H1 (cell line): ENCODE measurements at regions not wholly inside any gene's neighbourhood (a gene's known extent, or its start where the extent isn't known, plus 50 kb on each side); places are given as distances from the start of the nearest gene placed in this dataset.

Experiments
- CTCF ChIA-PET: fragments of 300-600 bp; sonication (Branson Sonifier 250); formaldehyde crosslinking; loops from one replicate; lab custom pipeline; 2021; ENCODE audit not compliant: partially characterized antibody; lab: Charles Lee
- POLR2A ChIA-PET: fragments of 300-600 bp; sonication (Branson Sonifier 250); formaldehyde crosslinking; loops from one replicate; lab custom pipeline; 2021; ENCODE audit warnings: inconsistent platforms; ENCODE audit not compliant: partially characterized antibody; lab: Charles Lee
- DNase-seq, 2 experiments: peaks; one replicate each; pipeline versions ENCODE4 v3.0.0 to v3.0.0-alpha.2; 2010 to 2022; ENCODE audit warnings: low spot score in 2 of 2, low read depth in 1 of 2, mixed read lengths in 1 of 2
- FAIRE-seq: peaks from 2 replicates; lab custom pipeline; 2011; peaks lifted over from hg19 to GRCh38; lab: Jason Lieb, UNC
- H2AFZ ChIP-seq: 2 replicates; pipeline ENCODE4 v1.8.1; 2012; ENCODE audit warnings: low read length, inconsistent platforms
- H2AK5ac ChIP-seq: 2 replicates; pipeline ENCODE4 v1.6.1; 2013; ENCODE audit warnings: low read depth, low read length
- H2BK120ac ChIP-seq: replicated peaks from 2 replicates; pipeline ENCODE3; 2013; ENCODE audit warnings: low read depth, low read length, inconsistent platforms
- H2BK12ac ChIP-seq: 2 replicates; pipeline ENCODE4 v1.6.1; 2013; ENCODE audit warnings: low read depth, low read length
- H2BK15ac ChIP-seq: 2 replicates; pipeline ENCODE4 v1.6.1; 2013; ENCODE audit warnings: low read length
- H2BK20ac ChIP-seq: 2 replicates; pipeline ENCODE4 v1.6.1; 2013; ENCODE audit warnings: low read length
- H2BK5ac ChIP-seq: 2 replicates; pipeline ENCODE4 v1.6.1; 2013; ENCODE audit warnings: low read depth, low read length
- H3K14ac ChIP-seq: 2 replicates; pipeline ENCODE4 v1.6.1; 2013; ENCODE audit warnings: inconsistent platforms; ENCODE audit not compliant: insufficient read length
- H3K18ac ChIP-seq: 2 replicates; pipeline ENCODE4 v1.6.1; 2013; ENCODE audit warnings: low read length; ENCODE audit errors: extremely low read depth
- H3K23ac ChIP-seq: 2 replicates; pipeline ENCODE4 v1.6.1; 2013; ENCODE audit warnings: inconsistent platforms; ENCODE audit not compliant: insufficient read length
- H3K23me2 ChIP-seq: 2 replicates; pipeline ENCODE4 v1.6.1; 2013; ENCODE audit warnings: low read depth, low read length
- H3K27ac ChIP-seq: 2 replicates; pipeline ENCODE4 v1.6.1; 2011; ENCODE audit warnings: low read depth, low read length, inconsistent platforms
- H3K27me3 ChIP-seq, 4 experiments: replicated peaks in 1 of 4; 1 replicate in 1 of 4; 2 replicates in 3 of 4; pipeline versions ENCODE4 v1.6.1 to v1.8.1; 2011 to 2013; ENCODE audit warnings: low read length in 3 of 4, mild to moderate bottlenecking in 3 of 4, inconsistent platforms in 2 of 4, mixed read lengths in 2 of 4, moderate library complexity in 1 of 4; ENCODE audit not compliant: control insufficient read depth in 3 of 4, insufficient read depth in 3 of 4; ENCODE audit errors: extremely low read depth in 1 of 4
- H3K36me3 ChIP-seq, 4 experiments: 2 replicates each; pipeline versions ENCODE4 v1.6.1 to v1.8.1; 2011 to 2013; ENCODE audit warnings: mild to moderate bottlenecking in 4 of 4, low read length in 3 of 4, moderate library complexity in 2 of 4, control low read depth in 1 of 4, inconsistent platforms in 1 of 4; ENCODE audit not compliant: insufficient read depth in 4 of 4, control insufficient read depth in 2 of 4
- H3K4ac ChIP-seq: replicated peaks from 2 replicates; pipeline ENCODE3; 2013; ENCODE audit warnings: low read length, low read depth, mixed read lengths, inconsistent platforms; ENCODE audit not compliant: insufficient read length
- H3K4me1 ChIP-seq, 4 experiments: replicated peaks in 1 of 4; 1 replicate in 1 of 4; 2 replicates in 3 of 4; pipeline versions ENCODE4 v1.6.1 to v1.8.1; 2011 to 2013; ENCODE audit warnings: low read length in 3 of 4, inconsistent platforms in 2 of 4, mixed read lengths in 1 of 4; ENCODE audit not compliant: insufficient read depth in 4 of 4, control insufficient read depth in 3 of 4
- H3K4me2 ChIP-seq, 2 experiments: 2 replicates each; pipeline versions ENCODE4 v1.6.1 to v1.8.1; 2011 to 2013; ENCODE audit warnings: low read depth in 2 of 2, low read length in 2 of 2, control low read depth in 1 of 2, inconsistent platforms in 1 of 2, mild to moderate bottlenecking in 1 of 2; ENCODE audit not compliant: insufficient read depth in 1 of 2
- H3K4me3 ChIP-seq, 4 experiments: fragments of 200-600, 300-600 bp in 1 of 4; sonication (generic), shearing (Covaris generic), sonication (Bioruptor Twin) in 1 of 4; 2 replicates each; pipeline versions ENCODE4 v1.5.1 to v1.8.1; 2011 to 2016; ENCODE audit warnings: low read length in 4 of 4, low read depth in 3 of 4, control low read depth in 2 of 4, inconsistent platforms in 2 of 4, mild to moderate bottlenecking in 2 of 4, mixed read lengths in 1 of 4, moderate library complexity in 1 of 4; ENCODE audit not compliant: insufficient read depth in 2 of 4; ENCODE audit errors: extremely low read depth in 1 of 4
- H3K56ac ChIP-seq: replicated peaks from 2 replicates; pipeline ENCODE3; 2013; ENCODE audit warnings: low read depth, mild to moderate bottlenecking, mixed read lengths, low read length, inconsistent platforms; ENCODE audit not compliant: insufficient read length
- H3K79me1 ChIP-seq: 2 replicates; pipeline ENCODE4 v1.6.1; 2013; ENCODE audit warnings: low read depth, low read length, control low read depth
- H3K79me2 ChIP-seq, 2 experiments: 2 replicates each; pipeline versions ENCODE4 v1.6.1 to v1.8.1; 2012 to 2013; ENCODE audit warnings: low read length in 2 of 2, mild to moderate bottlenecking in 2 of 2, inconsistent platforms in 1 of 2; ENCODE audit not compliant: insufficient read depth in 2 of 2, control insufficient read depth in 1 of 2
- H3K9ac ChIP-seq, 4 experiments: replicated peaks in 1 of 4; 1 replicate in 1 of 4; 2 replicates in 3 of 4; pipeline versions ENCODE4 v1.6.1 to v1.8.1; 2011 to 2013; ENCODE audit warnings: low read depth in 3 of 4, low read length in 3 of 4, control low read depth in 2 of 4, mild to moderate bottlenecking in 2 of 4, moderate library complexity in 2 of 4, inconsistent platforms in 1 of 4; ENCODE audit errors: extremely low read depth in 1 of 4
- H3K9me3 ChIP-seq, 2 experiments: 2 replicates each; pipeline versions ENCODE4 v1.6.1 to v1.8.1; 2012 to 2013; ENCODE audit warnings: mild to moderate bottlenecking in 2 of 2, moderate library complexity in 2 of 2, control low read depth in 1 of 2, inconsistent platforms in 1 of 2, low read depth in 1 of 2, low read length in 1 of 2, mixed read lengths in 1 of 2; ENCODE audit not compliant: insufficient read depth in 2 of 2
- H4K20me1 ChIP-seq, 2 experiments: replicated peaks in 1 of 2; 2 replicates each; pipeline versions ENCODE3 to v1.8.1; 2011 to 2013; ENCODE audit warnings: inconsistent platforms in 2 of 2, low read length in 2 of 2, mild to moderate bottlenecking in 1 of 2; ENCODE audit not compliant: insufficient read depth in 2 of 2, control insufficient read depth in 1 of 2
- H4K5ac ChIP-seq: 2 replicates; pipeline ENCODE4 v1.6.1; 2013; ENCODE audit warnings: low read length, low read depth, mixed read lengths, inconsistent platforms; ENCODE audit not compliant: insufficient read length
- H4K8ac ChIP-seq: 2 replicates; pipeline ENCODE4 v1.8.0; 2013; ENCODE audit warnings: mild to moderate bottlenecking, moderate library complexity, low read length, inconsistent platforms; ENCODE audit not compliant: insufficient read depth; ENCODE audit errors: extremely low read depth
- H4K91ac ChIP-seq: replicated peaks from 2 replicates; pipeline ENCODE3; 2013; ENCODE audit warnings: low read length, mixed read lengths, inconsistent platforms; ENCODE audit not compliant: insufficient read length
- KDM1A ChIP-seq: fragments of 200-600, 300-600 bp; sonication (generic); IDR thresholded peaks from 2 replicates; pipeline ENCODE4 v1.7.1; 2016; ENCODE audit warnings: mild to moderate bottlenecking, low read length, borderline replicate concordance
- KDM4A ChIP-seq: IDR thresholded peaks from one replicate; pipeline ENCODE4 v1.7.1; 2012; ENCODE audit warnings: low read depth, mild to moderate bottlenecking, moderate library complexity, low read length, inconsistent platforms; ENCODE audit not compliant: severe bottlenecking
- KDM5A ChIP-seq: fragments of 200-600 bp; IDR thresholded peaks from 2 replicates; pipeline ENCODE4 v1.7.1; 2012; ENCODE audit warnings: mild to moderate bottlenecking, low read length, inconsistent platforms, mixed read lengths
- NRF1 ChIP-seq: IDR thresholded peaks from 2 replicates; pipeline ENCODE4 v1.6.1; 2011; ENCODE audit warnings: mild to moderate bottlenecking, low read depth, low read length, improper control_type of control experiment
- RAD21 ChIP-seq, 2 experiments: IDR thresholded peaks in 1 of 2; conservative IDR thresholded peaks in 1 of 2; 2 replicates each; pipeline ENCODE4 v1.6.1; 2011; ENCODE audit warnings: low read depth in 2 of 2, low read length in 2 of 2, improper control_type of control experiment in 1 of 2, inconsistent platforms in 1 of 2, mild to moderate bottlenecking in 1 of 2, moderate library complexity in 1 of 2
- SIX5 ChIP-seq: IDR thresholded peaks from 2 replicates; pipeline ENCODE4 v1.6.1; 2011; ENCODE audit warnings: mild to moderate bottlenecking, low read depth, low read length
- WGBS, 2 experiments: shearing (Covaris generic) in 1 of 2; methylation state at CpG; one replicate each; pipeline versions ENCODE4 v1.1.6 to v1.1.7; 2013 to 2015; ENCODE audit warnings: low lambda C conversion rate in 2 of 2, mixed read lengths in 2 of 2, inconsistent platforms in 1 of 2, low coverage in 1 of 2, missing lambda C conversion rate in 1 of 2; ENCODE audit not compliant: insufficient replicate concordance in 2 of 2, insufficient coverage in 1 of 2, insufficient read length in 1 of 2; ENCODE audit errors: extremely low coverage in 1 of 2, missing lambda C conversion rate in 1 of 2; 5-methylcytosine and 5-hydroxymethylcytosine counted together

- Histone ChIP-seq H3K79me2 (no peaks in the 10 kb centered on the region), H2BK12ac (no peak overlapping the region), H3K79me1 (no peaks in the 10 kb centered on the region), H3K4ac (no peak overlapping the region), H3K23ac (no peak overlapping the region), H3K4me2 (no peak overlapping the region), H2BK15ac (no peak overlapping the region), H4K5ac (no peak overlapping the region), H4K20me1 (no peaks in the 10 kb centered on the region), H3K14ac (no peak overlapping the region), H3K56ac (no peak overlapping the region), H2AK5ac (no peak overlapping the region), H3K9ac (no peak overlapping the region), H3K9me3 (no peaks in the 10 kb centered on the region), H3K36me3 (no peaks in the 10 kb centered on the region), H2BK20ac (no peak overlapping the region), H3K4me3 (no peak overlapping the region), H2AFZ (no peak overlapping the region), H2BK120ac (no peak overlapping the region), H4K8ac (no peak overlapping the region), H2BK5ac (no peak overlapping the region), H3K4me1 (peaks cover 0 to 2% (median 0%) of the 10 kb centered on the region in 4 experiments; a peak in 4 of 7 replicates), H4K91ac (no peak overlapping the region), H3K18ac (no peak overlapping the region), H3K23me2 (no peaks in the 10 kb centered on the region), H3K27ac (no peak overlapping the region), H3K27me3 (no peaks in the 10 kb centered on the region)
- 91% methylated on average over 5 of the region's 5 CpGs; no CpG with 5 or more reads in 1 of the 2 experiments for whole genome bisulfite sequencing, 2 experiments
- DNase-seq (no peak), FAIRE-seq (no peak)
- CTCF ChIA-PET = no interaction called here
- POLR2A ChIA-PET = no interaction called here
- TF ChIP-seq KDM4A (no peak), KDM1A (no peak), SIX5 (no peak), KDM5A (no peak), NRF1 (no peak), RAD21 (IDR thresholded peaks at IDR 0.05 in 1 of 2, conservative IDR thresholded peaks at IDR 0.05 in 1 of 2; ENCODE audit: low read depth in 2 of 2, low read length in 2 of 2) (no peak)
Measured at GRCh38 chr6:8507286-8507685, 71.9 kb upstream of the SLC35B3 start.
